ENCODE measurements at regions not wholly inside any gene's neighbourhood (a gene's known extent, or its start where the extent isn't known, plus 50 kb on each side); places are given as distances from the start of the nearest gene placed in this dataset.
A peak's percentile ranks its signal among the peaks of the same experiment; 100 is the strongest.
"Not testable (repeated sequence)": the region's sequence is repeated elsewhere in the genome, so short reads cannot be mapped to it uniquely, and the experiment has no call there.

DNA sequence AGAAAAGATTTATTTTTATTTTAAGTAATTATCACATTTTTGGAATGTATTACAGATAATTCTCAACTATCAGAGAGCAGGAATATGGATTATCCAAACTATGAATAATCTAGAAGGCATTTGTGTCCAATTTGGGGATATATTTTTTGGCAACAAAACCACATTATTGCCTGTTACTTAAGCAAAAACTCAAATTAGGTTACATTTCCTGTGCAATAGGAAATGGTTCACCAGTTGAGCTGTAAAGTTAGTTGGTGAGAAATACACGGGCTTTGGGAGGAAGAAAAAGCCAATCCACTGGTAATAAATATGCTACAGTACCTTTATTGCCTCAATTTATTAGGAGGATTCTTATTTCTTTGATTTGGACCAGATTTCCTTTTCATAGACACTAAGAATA lies 1075.2 kb downstream of the PCDH9 start:
- FAIRE-seq (no peak), DNase-seq (ENCODE audit: insufficient read length, low spot score) (no peak)

DNA sequence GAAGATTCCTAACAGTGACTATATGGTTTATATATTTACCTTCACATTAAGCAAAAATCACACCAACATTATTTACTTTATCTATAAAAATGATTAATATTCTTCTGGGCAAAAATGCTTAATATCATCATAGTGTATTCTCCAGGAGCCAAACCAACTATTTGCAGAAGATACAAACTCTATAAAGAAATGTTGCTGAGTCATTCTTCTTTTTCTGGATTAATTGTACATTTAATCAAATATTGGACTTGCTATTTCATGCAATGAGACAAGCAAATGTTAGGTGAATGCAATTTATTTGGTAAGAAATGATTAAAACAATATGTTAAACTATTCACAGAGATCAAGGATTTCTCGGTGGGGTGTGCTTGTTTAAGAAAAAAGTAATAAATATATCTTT lies 1075.8 kb downstream of the PCDH9 start:
- no peak for FAIRE-seq

DNA sequence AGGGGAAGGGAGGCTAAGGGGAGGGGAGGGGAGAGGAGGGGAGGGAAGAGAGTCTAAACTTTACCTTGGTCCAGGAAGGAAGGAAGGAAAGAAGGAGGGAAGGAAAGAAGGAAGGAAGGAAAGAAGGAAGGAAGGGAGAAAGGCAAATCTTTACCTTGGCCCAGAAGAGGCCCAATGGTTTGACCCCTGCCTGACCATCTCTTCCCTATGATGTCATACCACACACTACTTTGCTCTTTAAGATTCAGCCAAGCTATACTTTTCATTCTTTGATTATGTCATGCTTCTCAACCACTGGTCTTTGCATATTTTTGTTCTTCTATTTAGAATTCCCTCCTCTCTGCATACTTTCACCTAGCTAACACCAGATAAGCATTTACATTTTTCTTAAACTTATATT lies 1077.5 kb downstream of the PCDH9 start:
- FAIRE-seq, result no peak
- DNase-seq (ENCODE audit: insufficient read length, low spot score), result no peak

More for the DNA sequence above, 1075.8 kb downstream of the PCDH9 start:
- no peak for DNase-seq (ENCODE audit: insufficient read length, low spot score)

DNA sequence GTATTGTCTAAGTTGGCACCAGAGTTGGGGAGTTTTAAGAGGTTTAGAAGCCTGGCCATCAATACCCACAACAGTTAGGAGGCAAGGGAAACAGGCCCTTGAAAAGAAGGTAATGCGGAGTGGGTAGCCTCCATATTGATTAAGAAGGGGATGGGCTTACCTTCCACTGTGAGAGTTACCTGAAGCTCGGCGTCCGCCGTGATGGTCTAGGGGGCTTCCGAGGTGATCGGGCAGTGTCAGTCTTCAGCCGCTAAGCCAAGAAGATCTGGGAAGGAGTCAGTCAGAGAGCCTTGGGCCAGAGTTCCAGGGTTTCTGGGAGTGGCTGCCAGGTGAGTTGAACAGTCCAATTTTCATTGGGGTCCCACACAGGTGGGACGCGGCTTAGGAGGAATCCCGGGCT lies 1085.8 kb downstream of the PCDH9 start:
- not testable (repeated sequence) for DNase-seq (ENCODE audit: insufficient read length, low spot score); FAIRE-seq

DNA sequence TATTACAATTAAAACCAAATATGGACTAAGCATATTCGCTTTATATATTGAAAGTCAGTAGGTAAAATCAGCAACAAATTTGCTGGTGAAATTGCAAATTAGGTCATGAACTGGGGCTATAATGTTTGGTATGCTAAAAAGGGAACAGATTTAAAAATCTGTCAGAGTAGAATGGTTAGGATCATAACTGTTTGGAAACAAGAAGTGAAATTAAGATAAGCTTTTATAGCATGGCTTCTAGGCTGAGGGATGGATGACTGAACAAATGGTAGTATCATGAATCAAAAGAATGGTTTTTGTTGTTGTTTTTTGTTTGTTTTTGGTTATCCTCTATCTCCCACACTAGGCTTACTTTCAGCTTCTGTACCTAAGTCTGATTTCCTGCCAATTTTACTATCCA lies 1090.4 kb downstream of the PCDH9 start:
- FAIRE-seq, result peak; percentile 88
- no peak for DNase-seq (ENCODE audit: insufficient read length, low spot score)

DNA sequence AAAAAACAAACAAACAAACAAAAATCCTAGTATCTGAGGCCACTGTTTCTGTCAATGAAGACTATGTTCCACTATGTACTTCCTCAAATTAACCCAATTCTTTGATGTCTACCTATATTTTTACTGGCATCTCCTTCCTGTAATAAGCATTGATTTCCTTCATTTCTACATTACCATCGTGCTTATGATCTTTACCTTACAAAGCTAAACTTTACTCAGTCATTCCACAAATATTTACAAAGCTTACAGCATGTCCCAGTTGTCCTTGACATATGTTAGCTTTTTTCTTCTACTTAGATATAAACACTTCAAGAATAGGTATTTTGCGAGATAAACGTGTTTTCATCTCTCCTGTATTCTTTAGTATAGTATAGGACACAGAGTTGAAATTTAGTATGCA lies 1090.9 kb downstream of the PCDH9 start:
- DNase-seq (ENCODE audit: insufficient read length, low spot score) (no peak), FAIRE-seq (no peak)

DNA sequence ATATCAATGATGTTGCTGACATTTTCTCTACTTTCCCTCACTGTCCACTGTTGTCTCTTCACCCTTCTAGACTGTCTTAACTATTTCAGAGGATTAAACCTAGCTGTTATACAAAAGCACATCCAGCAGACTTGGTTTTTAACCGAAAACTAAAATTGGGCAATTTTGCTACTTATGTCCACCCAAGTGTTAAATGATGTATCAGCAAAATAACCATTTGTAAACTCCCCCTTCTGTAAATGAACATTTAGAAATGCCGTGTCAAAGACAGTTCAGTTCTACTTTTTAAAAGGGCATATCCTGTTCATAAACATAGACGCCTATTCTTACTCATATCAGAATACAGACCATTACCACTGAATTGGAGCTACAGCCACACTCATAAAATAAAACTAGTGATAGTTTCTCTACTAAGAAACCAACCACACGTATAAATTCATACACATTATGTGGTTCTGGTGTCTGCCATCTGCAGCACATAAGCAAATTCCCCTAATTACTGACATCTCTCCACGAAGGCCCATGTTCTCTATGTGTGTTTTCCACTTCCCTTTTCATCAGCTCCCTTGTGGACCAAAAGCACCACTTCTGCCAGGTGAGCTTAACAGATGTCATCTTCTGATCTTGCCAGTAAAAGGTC lies 1091.8 kb downstream of the PCDH9 start:
- DNase-seq (ENCODE audit: insufficient read length, low spot score) (peak; percentile 31), FAIRE-seq (peak; percentile 95)

DNA sequence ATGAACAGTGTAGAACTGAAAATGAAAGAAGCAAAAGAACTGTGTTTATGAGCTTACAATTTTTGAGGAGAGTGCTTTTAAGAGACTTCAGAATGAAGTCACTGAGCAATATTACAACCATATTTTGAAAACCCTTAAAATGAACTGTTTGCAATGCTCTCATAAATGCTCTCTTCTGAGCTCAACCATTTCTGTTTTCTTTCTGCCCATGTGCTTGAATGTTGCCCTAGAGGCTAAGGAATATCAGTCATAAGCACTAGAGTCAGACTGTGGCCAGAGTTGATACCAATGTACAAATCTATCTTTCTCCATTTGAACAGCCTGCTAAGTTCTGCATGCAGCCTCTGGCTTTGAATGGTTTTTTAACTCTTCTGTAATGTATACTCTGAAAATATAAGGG lies 1092.8 kb downstream of the PCDH9 start:
- DNase-seq (ENCODE audit: insufficient read length, low spot score), result no peak
- FAIRE-seq, result peak; percentile 77

DNA sequence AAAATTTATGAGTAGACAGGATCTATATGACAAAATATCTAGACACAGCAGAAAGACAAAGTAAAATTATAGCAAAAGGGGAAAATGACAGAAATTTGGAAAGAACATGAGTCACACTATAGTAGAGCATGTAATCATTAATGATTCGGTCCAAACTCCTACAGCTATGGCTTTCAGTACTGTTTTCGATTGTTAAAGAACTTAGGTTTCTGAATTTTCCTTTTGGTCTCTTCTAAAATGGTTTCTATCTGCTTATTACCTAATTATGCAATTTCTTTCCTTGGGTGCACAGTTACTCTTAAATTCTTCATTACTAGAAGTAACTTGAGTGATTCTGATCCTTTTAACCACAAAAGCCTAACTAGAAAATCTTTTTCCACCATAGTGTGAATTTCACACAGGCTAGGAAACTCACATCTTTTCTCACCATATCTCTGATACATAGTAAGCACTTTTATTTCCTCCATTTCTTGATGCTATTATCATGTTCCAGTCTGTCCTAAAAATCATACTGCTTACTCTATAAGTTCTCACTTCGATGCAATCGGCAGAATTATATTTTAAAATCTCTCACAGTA lies 1101.4 kb downstream of the PCDH9 start:
- FAIRE-seq (peak; percentile 26), DNase-seq (ENCODE audit: insufficient read length, low spot score) (peak; percentile 12)

DNA sequence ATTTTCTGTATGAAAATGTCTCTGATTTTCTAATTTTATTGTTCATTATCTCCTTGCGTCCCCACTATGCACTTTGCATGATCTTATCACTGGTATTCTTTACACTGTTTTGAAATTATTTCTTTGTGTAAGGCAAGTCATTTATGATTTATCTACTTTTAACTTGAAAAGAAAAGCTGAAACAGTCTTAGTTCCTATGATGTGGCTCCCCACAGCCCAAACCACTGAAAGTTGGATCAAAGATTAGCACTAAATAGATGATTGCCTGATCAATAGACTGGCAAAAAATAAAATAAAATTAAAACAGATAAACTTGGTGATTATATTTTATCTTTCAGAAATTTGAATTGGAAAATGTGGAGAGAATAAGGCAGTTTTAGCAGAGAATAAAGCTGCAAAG lies 1101.9 kb downstream of the PCDH9 start:
- DNase-seq (ENCODE audit: insufficient read length, low spot score) (no peak), FAIRE-seq (peak; percentile 14)

DNA sequence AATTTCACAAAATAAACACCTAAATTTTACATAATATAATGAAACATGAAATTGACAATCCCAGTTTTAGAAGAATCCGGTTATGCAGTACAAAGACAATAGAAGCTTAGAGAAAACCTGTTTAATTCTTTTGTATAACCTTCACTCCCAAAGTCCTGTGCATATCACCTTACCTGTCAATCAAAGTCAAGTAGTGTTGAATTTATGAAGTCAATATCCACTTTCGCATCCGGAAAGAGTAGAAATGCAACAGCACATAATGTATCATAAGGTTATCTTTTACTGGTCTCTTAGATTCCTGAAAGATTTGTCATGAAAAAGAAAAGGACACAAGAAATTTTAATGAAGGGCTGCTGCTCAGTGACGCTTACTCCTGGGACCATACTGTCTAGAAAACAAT lies 1112.6 kb downstream of the PCDH9 start:
- FAIRE-seq (no peak), DNase-seq (ENCODE audit: insufficient read length, low spot score) (no peak)

DNA sequence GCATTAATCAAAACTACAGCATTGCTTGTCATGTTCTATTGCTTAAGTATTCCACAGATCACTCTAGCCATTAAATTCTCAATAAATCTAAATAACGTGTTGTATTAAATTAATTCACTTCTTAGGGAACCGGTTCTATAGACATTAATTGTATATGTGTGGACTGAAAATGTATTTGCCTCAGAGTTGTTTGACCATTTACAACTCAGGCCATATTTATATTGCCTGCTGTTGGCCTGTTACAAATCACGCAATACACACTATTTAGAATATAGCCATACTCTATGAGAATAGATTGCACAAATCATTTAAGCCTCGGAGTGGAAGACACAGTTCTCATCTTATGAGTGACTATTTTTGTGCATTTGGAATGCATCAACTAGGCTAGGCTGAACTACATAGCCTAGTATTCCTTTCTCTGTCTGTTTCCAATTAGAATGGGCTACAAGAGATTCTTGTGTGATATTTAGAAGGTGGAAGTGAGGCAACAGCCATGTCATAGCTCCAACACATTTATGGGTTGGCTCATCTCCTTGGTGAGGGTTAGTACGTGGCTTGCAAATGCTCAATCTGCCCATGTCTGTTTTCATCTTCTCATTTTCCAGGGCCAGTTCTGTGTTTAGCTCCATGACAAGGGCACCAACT lies 1116.1 kb downstream of the PCDH9 start:
- DNase-seq (ENCODE audit: insufficient read length, low spot score) (no peak), FAIRE-seq (no peak)

DNA sequence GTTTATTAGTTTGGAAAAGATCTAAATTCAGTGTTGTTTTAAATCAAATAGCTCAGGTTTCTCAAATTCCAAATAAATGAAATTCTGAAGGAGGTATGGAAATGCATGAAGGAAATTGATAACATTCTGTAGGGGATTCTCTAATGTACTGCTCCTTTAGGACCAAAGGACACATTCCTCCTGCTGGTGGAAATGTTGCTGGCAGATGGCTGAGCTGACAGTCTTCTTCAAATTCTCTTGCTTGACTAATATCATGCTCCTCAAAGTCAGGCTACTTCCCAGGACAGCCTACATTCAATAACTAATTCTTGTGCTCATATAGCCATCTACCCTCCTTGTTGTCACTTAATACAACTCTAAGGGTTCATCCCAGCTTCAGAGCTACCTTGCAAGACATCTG lies 1118.5 kb downstream of the PCDH9 start:
- FAIRE-seq (no peak), DNase-seq (ENCODE audit: insufficient read length, low spot score) (no peak)

DNA sequence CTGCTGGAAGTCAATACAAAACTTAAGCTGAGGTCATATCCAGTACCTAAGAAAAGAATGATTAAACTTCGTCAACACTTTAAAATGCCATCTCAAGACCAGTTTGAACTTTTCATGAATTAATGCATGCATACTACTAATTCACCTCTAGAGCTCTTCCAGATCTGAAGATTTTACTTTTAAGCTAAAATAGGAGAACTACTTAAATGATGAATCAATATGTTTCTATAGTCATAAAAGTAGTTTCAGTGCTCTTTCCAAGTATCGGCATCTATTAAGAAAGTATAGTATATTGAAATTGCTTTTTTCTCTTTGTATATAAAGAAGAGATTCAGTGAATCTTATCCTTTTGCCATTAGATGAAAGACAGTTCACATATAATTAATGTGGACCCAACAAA lies 1123.9 kb downstream of the PCDH9 start:
- DNase-seq (ENCODE audit: insufficient read length, low spot score), result no peak

DNA sequence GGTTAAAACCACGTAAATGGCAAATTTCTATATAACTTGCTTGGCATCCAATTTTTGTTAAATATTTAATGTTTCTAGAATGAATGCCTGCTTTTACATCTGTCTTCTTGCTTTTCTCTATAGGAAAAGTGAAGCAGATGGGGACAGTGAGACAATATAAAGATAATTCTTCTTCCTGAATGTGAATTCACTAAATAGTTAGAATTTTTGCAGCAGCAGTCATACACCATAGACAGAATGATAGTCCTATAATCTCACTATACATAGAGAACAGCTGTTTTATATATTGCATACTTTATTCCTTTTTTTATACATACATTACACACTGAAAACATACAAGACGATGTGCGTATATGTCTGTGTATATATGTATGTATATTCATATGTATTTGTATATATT lies 1127.3 kb downstream of the PCDH9 start:
- no peak for FAIRE-seq

More for the DNA sequence above, 1123.9 kb downstream of the PCDH9 start:
- FAIRE-seq, result no peak

DNA sequence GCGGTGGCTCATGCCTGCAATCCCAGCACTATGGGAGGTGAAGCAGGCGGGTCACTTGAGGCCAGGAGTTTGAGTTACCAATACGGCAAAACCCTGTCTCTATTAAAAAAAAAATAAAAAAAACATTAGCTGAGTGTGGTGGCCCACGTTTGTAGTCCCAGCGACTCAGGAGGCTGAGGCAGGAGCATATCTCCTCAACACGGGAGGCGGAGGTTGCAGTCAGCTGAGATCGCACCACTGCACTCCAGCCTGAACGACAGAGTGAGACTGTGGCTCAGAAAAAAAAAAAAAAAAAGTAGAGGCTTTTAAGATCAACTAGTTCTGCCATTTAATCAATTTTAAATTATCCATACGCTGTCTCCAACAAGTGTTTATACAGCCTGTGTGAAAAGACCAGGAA lies 1130.3 kb downstream of the PCDH9 start:
- FAIRE-seq (no peak), DNase-seq (ENCODE audit: insufficient read length, low spot score) (no peak)

More for the DNA sequence above, 1127.3 kb downstream of the PCDH9 start:
- DNase-seq (ENCODE audit: insufficient read length, low spot score), result no peak

DNA sequence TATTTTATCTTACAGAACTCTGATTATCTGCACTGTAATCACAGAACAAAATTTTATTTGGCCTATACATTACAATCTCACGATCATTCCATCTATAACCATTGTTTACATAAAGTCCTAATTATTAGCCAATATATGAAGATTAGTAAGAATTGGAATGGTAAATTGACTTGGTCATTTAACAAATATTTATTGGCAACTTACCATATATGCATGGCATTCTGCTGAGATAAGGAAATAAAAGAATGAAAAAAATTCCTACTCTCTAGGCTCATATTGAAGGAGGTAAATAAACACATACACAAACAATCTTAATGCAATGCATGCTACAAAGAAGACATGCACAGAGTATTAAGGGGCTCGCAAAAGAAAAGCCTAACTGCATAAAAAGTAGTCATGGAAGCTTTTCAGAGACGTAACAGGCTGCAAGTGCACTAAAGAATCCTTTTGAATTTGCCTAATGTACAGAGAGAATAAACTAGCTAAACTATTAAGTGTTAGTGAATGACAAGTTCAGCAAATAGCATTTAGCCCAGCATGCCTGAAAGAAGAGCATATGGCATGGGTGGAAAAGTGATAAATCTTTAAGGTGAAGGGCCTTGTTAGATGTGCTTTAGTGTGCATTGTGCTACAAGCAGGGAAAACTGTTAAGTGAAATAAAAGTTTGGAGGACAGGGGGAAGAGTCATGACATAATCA lies 1131.1 kb downstream of the PCDH9 start:
- no peak for FAIRE-seq
- DNase-seq (ENCODE audit: insufficient read length, low spot score), result no peak

DNA sequence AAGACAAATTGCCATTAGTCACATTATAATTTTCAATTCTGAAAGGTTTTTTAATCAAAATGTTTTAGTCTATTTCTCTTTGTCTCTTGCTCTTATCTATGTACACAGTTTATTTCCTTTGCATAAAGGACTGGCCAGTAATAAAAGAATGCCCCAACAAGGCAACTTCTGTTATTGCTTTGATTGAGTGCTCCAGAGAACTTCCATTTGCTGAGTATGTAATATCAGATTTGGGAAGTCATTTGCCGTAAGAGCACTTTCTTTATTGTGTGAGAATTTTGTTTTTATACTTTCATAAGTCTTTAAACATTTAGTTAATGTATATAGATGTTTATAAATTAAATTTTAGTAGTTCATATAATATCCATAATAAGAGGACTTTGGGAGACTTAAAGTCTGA lies 1140.4 kb downstream of the PCDH9 start:
- FAIRE-seq (no peak), DNase-seq (ENCODE audit: insufficient read length, low spot score) (no peak)

DNA sequence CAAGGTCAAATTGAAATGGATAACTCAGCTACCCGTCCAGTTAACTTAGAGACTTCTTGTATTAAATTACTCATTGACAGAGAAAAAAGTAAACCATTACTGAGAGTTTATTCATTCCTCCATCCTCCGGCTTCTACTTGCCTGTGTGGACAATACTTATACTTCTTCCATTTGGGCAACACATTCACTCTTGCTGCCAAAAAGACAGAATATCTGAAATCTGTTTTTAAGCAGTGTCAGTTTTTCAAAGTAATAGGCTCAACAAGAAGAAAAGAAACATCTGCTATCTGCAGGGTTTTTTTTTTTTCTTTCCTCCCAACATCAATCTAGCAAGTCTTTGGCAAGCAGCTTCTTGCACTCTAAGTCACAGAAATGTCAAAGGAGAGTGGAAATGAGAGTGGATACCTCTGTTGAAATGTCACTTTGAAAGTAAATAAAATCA lies 1142.8 kb downstream of the PCDH9 start:
- FAIRE-seq, result no peak
- no peak for DNase-seq (ENCODE audit: insufficient read length, low spot score)

DNA sequence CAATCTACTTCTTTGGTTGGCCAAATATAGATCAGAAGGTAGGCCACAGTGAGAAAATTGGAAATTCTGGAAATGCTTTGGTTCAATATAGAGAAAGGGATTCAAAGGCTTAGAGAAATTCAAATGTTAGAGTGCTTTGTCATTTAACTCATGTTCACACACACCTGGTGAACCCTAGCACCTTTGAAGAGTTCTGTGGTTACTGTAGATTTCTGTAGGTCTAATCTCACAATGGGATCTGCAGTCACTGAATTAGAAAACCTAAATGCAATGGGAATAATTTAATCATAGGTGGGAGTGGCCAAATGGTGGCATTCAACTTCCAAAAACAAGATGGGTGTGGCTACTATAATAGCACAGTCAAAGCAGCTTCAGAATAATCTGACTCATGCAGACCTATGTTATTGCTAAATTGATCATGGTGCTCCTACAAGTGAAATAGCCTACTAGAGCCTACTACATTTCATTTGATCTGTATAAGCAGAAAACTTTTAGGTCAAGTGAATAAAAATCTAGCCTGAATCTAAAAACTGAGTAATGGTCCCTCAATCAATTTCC lies 1152.9 kb downstream of the PCDH9 start:
- FAIRE-seq (no peak), DNase-seq (ENCODE audit: insufficient read length, low spot score) (no peak)

DNA sequence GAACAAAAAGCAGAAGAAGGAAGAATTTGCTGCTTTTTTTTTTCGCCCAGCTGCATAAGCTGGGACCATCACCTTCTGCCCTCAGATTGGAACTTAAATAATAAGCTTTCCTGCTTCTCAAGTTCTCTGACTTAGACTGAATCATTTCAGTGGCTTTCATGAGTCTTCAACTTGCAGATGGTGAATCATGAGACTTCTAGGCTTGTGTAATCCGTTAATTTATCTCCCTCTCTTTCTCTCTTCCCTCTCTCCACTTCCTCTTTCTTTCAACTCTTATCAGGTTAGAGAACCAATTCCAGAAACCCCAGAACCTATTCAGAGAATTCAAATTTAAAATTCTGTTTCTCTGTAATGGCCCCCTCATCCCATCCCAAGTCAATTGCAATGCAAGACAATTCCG lies 1153.7 kb downstream of the PCDH9 start:
- no peak for FAIRE-seq
- no peak for DNase-seq (ENCODE audit: insufficient read length, low spot score)
